HUES64 (cell line): ENCODE measurements at regions not wholly inside any gene's neighbourhood (a gene's known extent, or its start where the extent isn't known, plus 50 kb on each side); places are given as distances from the start of the nearest gene placed in this dataset.

Source experiments
- H3K27ac ChIP-seq: 2 replicates; pipeline ENCODE4 v1.7.0; 2013; ENCODE audit warnings: low read depth, low read length, inconsistent platforms
- H3K27me3 ChIP-seq: 2 replicates; pipeline ENCODE4 v1.6.1; 2013; ENCODE audit warnings: mild to moderate bottlenecking, low read length; ENCODE audit not compliant: insufficient read depth
- H3K36me3 ChIP-seq: 2 replicates; pipeline ENCODE4 v1.6.1; 2013; ENCODE audit warnings: mild to moderate bottlenecking, low read length; ENCODE audit not compliant: insufficient read depth
- H3K4me1 ChIP-seq: 2 replicates; pipeline ENCODE4 v1.6.1; 2013; ENCODE audit warnings: mild to moderate bottlenecking, low read length, moderate library complexity; ENCODE audit not compliant: insufficient read depth
- H3K4me3 ChIP-seq: 2 replicates; pipeline ENCODE4 v1.5.1; 2013; ENCODE audit warnings: mild to moderate bottlenecking, low read length, moderate library complexity
- H3K9ac ChIP-seq: 2 replicates; pipeline ENCODE4 v1.6.1; 2013; ENCODE audit warnings: mild to moderate bottlenecking, low read depth, low read length
- H3K9me3 ChIP-seq: 2 replicates; pipeline ENCODE4 v1.6.1; 2013; ENCODE audit warnings: low read depth, low read length; ENCODE audit not compliant: insufficient read depth
- WGBS: fragments of 150-250, 120-280 bp; methylation state at CpG from one replicate; pipeline ENCODE4 v1.1.7; 2013; ENCODE audit warnings: missing lambda C conversion rate; 5-methylcytosine and 5-hydroxymethylcytosine counted together

DNA sequence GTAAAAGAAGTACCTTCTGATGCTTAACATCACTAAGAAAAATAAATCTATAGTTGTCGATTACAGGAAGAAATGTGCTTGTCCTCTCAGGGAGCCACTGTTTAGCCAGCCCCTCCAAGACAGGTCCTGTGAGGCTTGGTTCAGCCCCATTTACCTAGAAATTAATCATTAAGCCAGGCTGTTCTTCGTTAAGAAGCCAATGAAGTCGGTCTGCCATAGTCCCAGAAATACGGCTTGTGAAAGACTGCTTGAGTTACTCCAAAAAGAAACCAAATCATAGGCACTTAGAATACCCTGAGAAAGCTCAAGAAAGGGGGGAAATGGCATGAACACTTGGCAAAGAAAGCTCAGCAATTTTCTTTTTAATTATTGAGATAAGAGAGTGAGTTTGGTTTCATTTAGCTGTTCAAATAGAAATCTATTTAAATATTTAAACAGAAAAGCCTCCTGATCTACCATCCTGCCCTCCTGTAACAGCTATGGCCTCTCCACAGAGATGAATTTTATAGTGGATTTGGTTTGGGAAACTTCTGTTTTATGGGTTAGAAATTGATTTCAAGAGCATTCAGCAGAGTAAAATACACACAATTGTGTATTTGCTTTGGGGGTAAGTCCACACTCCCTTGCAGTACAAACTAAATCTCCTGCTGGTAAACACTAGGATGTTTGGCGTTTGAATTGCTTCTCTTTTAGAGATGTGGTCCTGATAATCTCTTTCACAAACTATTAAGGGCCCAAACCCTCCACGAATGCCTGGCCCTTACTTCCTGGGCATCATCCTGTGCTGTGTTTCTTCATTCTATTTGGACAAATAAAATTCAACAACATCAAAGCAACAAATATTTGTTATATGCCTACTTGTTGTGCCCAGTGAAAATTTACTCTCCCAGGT is 234.4 kb downstream of the SEC23A start:
- 80% methylated on average over 6 of the region's 6 CpGs for WGBS
- H3K9me3 ChIP-seq, result 0 out of 2 replicates have a peak, but pooled peaks cover 3% of the 10 kb centered on the region
- no peak overlapping the region for H3K27ac ChIP-seq
- no peak overlapping the region for H3K4me3 ChIP-seq
- H3K9ac ChIP-seq, result no peak overlapping the region
- H3K36me3 ChIP-seq, result no peaks in the 10 kb centered on the region
- H3K4me1 ChIP-seq, result no peaks in the 10 kb centered on the region; the same call in 1 of the 2 replicates
- no peaks in the 10 kb centered on the region for H3K27me3 ChIP-seq

DNA sequence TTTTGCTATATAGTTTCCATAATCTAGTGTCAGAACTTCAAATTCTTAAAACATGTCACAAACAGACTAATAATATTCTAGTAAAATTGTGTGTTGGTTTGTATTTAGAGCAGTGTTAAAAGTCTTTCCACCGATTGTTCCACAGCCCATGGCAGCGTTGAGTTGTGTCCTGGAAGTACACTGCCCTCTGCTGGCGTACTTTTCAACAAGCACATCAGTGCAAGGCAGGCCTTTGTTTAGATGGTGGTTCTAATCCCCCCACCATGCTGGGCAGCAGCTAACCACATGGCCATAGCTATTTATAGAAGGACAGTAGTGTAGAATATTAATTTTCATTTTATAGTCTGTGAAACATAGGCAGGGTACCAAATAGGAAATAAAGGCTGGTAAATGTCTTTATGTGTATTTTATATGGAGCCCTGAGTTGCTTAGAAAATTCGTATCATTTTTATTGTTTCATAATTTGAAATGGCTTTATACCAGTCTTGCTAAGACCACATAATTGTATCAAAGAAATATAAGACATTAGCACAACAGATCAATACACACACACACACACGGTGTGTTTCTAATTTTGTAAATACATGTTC is 235.4 kb downstream of the SEC23A start:
- no peak overlapping the region for H3K4me3 ChIP-seq
- H3K9ac ChIP-seq, result no peak overlapping the region
- H3K36me3 ChIP-seq, result no peaks in the 10 kb centered on the region
- no peak overlapping the region for H3K27ac ChIP-seq
- H3K27me3 ChIP-seq, result no peaks in the 10 kb centered on the region
- no peaks in the 10 kb centered on the region; the same call in 1 of the 2 replicates for H3K4me1 ChIP-seq
- 0 out of 2 replicates have a peak, but pooled peaks cover 3% of the 10 kb centered on the region for H3K9me3 ChIP-seq
- WGBS, result 4% methylated on average over 3 of the region's 5 CpGs

DNA sequence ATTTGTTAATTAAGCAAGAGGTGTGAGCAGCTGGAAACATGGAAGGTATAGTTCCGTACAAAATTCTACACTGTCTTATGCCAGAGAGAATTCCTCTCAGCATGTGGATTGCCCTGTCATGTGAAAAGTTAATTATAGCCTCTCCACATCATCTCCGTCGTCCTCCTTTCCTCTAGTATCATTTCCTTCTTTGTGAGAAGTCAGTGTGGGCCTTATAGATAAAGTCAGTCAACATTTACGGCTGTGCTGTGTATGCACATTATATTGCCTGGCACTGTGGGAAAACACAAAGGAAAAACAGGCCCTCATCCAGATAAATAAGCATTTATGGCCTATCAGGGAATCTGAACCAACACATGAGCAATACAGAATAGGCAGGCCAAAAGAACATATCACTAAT is 236.6 kb downstream of the SEC23A start:
- 90% methylated on average over 4 of the region's 4 CpGs for WGBS
- Histone ChIP-seq H3K27ac (no peak overlapping the region), H3K4me1 (no peaks in the 10 kb centered on the region; the same call in 1 of the 2 replicates), H3K4me3 (no peak overlapping the region), H3K9me3 (0 out of 2 replicates have a peak, but pooled peaks cover 3% of the 10 kb centered on the region), H3K27me3 (no peaks in the 10 kb centered on the region), H3K9ac (no peak overlapping the region), H3K36me3 (no peaks in the 10 kb centered on the region)

DNA sequence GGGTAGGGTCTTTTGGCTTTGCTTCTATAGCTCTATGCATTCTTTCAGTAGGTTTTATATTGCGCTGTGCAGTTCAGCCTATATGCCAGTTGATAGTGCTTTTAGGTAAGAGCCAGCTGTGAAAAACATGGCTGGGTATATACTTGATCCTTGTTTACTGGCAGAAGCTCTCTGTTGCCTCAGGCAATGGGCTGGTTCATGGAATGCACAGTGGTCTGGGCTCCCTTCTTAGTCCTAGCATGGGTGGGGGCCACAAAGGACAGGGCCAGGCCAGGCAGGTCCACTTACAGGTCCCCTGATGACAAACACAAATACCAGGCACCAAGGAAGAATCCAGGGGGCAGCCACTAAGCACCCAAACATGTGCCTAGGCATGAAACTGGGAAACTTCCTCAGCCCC is 240.7 kb downstream of the SEC23A start:
- H3K9me3 ChIP-seq, result 0 out of 2 replicates have a peak, but pooled peaks cover 3% of the 10 kb centered on the region
- H3K9ac ChIP-seq, result no peak overlapping the region
- WGBS, result 96% methylated on average over 1 of the region's 1 CpG
- no peak overlapping the region for H3K4me3 ChIP-seq
- no peaks in the 10 kb centered on the region for H3K36me3 ChIP-seq
- H3K27me3 ChIP-seq, result no peaks in the 10 kb centered on the region
- H3K4me1 ChIP-seq, result no peaks in the 10 kb centered on the region
- no peak overlapping the region for H3K27ac ChIP-seq

DNA sequence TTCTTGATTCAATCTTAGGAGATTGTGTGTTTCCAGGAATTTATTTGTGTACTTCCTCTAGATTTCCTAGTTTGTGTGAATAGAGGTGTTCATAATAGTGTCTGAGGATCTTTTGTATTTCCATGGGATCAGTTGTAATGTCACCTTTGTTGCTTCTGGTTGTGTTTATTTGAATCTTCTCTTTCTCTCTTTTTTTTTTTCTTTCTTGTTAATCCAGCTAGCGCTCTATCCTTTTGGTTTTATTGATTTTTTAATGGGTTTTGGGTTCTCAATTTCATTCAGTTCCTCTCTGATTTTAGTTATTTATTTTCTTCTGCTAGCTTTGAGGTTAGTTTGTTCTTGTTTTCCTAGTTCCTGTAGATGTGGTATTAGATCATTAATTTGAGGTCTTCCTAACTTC is 242.5 kb downstream of the SEC23A start:
- H3K4me3 ChIP-seq, result no peak overlapping the region
- H3K27ac ChIP-seq, result no peak overlapping the region
- no peaks in the 10 kb centered on the region for H3K36me3 ChIP-seq
- no peaks in the 10 kb centered on the region for H3K4me1 ChIP-seq
- 0 out of 2 replicates have a peak, but pooled peaks cover 3% of the 10 kb centered on the region for H3K9me3 ChIP-seq
- WGBS, result no CpG with 5 or more reads among the region's 1 CpG
- H3K9ac ChIP-seq, result no peak overlapping the region
- no peaks in the 10 kb centered on the region for H3K27me3 ChIP-seq

DNA sequence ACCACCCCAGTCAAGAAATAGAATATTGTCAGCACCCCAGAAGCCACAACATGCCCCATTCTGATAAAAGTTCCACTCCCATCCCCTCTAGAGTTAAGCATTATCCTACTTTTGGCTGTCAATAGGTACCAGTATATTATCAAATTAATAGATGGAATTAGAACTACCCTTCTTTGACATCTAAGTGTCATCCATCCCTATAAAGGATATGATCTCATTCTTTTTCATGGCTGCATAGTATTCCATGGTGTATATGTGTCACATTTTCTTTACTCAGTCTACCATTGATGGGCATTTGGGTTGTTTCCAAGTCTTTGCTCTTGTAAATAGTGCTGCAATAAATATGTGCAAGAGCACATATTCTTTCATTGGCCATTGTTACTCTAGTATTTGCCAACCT is 246.2 kb downstream of the SEC23A start:
- no peaks in the 10 kb centered on the region for H3K27me3 ChIP-seq
- no peaks in the 10 kb centered on the region for H3K9me3 ChIP-seq
- H3K4me1 ChIP-seq, result no peaks in the 10 kb centered on the region
- no peaks in the 10 kb centered on the region for H3K36me3 ChIP-seq
- no peak overlapping the region for H3K9ac ChIP-seq
- H3K27ac ChIP-seq, result no peak overlapping the region
- no peak overlapping the region for H3K4me3 ChIP-seq

DNA sequence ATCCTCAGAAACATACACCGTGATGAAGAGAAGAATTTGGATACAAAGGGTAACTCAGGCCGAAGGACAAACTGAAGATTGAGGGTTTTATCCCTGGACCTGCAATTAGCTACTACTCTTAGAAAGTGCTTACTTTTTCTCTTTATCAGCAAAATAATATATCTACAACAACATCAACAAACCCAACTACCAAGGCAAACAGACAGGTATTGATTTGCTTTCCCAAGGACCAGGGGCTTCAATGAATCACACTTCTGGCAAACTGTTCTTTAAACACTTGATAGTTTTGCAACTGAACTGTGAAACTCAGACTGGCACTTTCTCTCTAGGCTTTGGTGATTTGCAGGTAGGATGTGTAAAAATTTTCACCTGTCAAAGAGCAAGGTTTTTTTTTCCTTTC is 247.5 kb downstream of the SEC23A start:
- H3K4me1 ChIP-seq, result no peaks in the 10 kb centered on the region
- WGBS, result 93% methylated on average over 2 of the region's 2 CpGs
- no peak overlapping the region for H3K27ac ChIP-seq
- no peaks in the 10 kb centered on the region for H3K9me3 ChIP-seq
- no peak overlapping the region for H3K9ac ChIP-seq
- no peaks in the 10 kb centered on the region for H3K36me3 ChIP-seq
- no peaks in the 10 kb centered on the region for H3K27me3 ChIP-seq
- H3K4me3 ChIP-seq, result no peak overlapping the region

DNA sequence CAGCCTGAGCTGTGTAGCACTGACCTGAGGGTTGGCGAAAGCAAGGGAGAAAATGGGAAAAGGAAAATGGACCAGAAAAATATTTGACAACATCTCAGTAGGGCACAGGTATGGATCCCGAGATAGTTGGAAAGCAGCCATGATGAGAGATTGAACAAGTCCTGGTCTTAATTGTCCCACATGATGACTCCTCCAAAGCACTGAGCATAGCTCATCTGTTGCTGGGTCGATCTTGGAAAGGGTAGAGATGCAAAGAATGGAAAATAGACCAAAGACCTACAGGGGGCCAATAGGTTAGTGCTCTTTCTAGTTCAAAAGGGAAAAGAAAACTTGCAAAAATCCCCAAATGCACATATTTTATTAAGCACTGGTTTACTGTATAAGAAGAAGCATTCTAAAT is 251.9 kb downstream of the SEC23A start:
- no peaks in the 10 kb centered on the region for H3K27me3 ChIP-seq
- no peaks in the 10 kb centered on the region for H3K9me3 ChIP-seq
- WGBS, result 86% methylated on average over 3 of the region's 3 CpGs
- H3K36me3 ChIP-seq, result no peaks in the 10 kb centered on the region
- H3K27ac ChIP-seq, result no peak overlapping the region
- H3K4me3 ChIP-seq, result no peak overlapping the region
- H3K4me1 ChIP-seq, result no peaks in the 10 kb centered on the region
- no peak overlapping the region for H3K9ac ChIP-seq

DNA sequence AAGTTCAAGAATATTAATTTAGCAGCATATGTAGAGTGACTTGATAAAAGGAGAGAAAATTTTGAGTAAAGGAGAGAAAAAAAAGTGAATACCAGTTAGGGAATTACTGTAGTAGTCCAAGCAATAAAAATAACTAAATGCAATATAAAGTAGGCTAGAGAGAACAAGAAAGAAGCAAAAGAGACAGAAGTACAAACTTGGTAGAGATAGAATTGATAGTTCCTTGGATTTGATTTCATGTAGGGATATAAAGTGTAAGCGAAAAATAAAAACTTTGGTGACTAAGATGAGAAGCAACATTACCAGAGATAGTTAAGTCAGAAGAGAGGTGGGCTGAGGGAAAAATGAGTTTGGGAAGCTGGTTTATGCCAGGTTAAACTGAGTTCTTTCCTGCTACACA is 252.4 kb downstream of the SEC23A start:
- Histone ChIP-seq H3K4me3 (no peak overlapping the region), H3K27me3 (no peaks in the 10 kb centered on the region), H3K9me3 (no peaks in the 10 kb centered on the region), H3K9ac (no peak overlapping the region), H3K4me1 (no peaks in the 10 kb centered on the region), H3K27ac (no peak overlapping the region), H3K36me3 (no peaks in the 10 kb centered on the region)
- 94% methylated on average over 1 of the region's 1 CpG for WGBS

DNA sequence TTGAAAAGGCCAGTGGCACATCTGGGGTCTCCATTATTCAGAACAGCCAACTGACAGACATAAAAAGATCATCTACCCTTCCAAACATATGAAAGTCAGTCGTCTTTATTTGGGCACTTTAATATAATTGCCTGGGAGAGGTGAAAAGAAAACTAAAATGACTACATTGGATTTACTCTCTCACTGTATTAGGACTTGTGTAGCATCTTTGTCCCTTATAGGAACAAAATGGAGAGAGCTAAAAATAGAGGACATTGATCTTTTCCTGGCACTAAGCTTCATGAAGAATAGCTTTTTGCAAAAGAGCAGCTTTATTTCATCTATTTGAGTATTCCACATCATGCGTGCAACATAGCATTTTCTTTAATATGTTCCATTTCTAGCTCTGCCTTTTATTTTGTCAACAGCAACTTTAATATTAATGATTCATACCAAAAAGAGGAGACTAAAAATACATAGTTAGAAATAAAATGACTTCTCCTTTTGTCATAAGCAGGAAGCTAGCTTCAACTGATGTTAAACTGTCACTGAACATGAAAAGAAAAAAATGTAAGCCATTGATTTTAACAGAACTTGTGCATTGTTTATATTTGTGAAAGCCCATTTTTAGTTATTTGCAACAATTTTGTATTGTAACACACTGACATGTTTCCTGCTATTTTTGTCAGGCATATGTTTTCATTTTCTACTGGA is 254.6 kb downstream of the SEC23A start:
- Histone ChIP-seq H3K9ac (no peak overlapping the region), H3K4me3 (no peak overlapping the region), H3K4me1 (no peaks in the 10 kb centered on the region), H3K36me3 (no peaks in the 10 kb centered on the region), H3K27me3 (no peaks in the 10 kb centered on the region), H3K27ac (no peak overlapping the region), H3K9me3 (no peaks in the 10 kb centered on the region)
- 97% methylated on average over 1 of the region's 2 CpGs for WGBS

DNA sequence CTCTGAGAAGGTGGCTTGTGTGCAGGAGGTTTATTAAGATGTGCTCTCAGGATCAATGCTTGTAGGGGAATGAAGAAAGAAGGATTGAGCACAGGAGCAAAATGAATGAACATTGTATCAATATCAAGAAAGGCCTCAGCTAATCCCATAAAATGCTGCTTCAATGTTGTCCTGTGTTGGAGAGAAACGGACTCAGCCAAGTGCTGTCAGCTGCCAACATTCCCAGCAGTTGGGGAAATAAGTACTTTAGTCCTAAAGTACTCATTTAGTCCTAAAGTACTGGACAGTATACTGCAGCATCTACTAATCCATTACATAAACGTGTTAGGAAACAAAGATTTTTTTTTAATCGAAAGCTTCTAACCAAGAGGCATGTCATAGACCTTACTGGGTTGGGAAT is 255.9 kb downstream of the SEC23A start:
- WGBS, result 60% methylated on average over 3 of the region's 3 CpGs
- H3K9ac ChIP-seq, result no peak overlapping the region
- no peaks in the 10 kb centered on the region for H3K9me3 ChIP-seq
- H3K4me3 ChIP-seq, result no peak overlapping the region
- no peak overlapping the region for H3K27ac ChIP-seq
- no peaks in the 10 kb centered on the region for H3K4me1 ChIP-seq
- no peaks in the 10 kb centered on the region for H3K27me3 ChIP-seq
- H3K36me3 ChIP-seq, result no peaks in the 10 kb centered on the region
